CD4-positive, alpha-beta T cell (primary cell): ENCODE measurements at regions not wholly inside any gene's neighbourhood (a gene's known extent, or its start where the extent isn't known, plus 50 kb on each side); places are given as distances from the start of the nearest gene placed in this dataset.

Experiments used
- ATAC-seq: fragments of 200-7000 bp; cut with Tn5 transposase; one replicate; pipeline ENCODE4 v1.10.0; 2022; ENCODE audit warnings: mild to moderate bottlenecking; ENCODE audit not compliant: poor library complexity
- CTCF ChIA-PET: fragments of 350-600 bp; sonication (Branson Sonifier 250); formaldehyde crosslinking; loops from one replicate; lab custom pipeline; 2021; ENCODE audit warnings: antibody characterized with exemption, inconsistent platforms; lab: Charles Lee
- POLR2A ChIA-PET: fragments of 350-600 bp; sonication (Branson Sonifier 250); formaldehyde crosslinking; loops from one replicate; lab custom pipeline; 2021; ENCODE audit warnings: antibody characterized with exemption, inconsistent platforms; lab: Charles Lee
- DNase-seq, 14 experiments: peaks; one replicate each; pipeline ENCODE4 v3.0.0-alpha.2; 2013 to 2020; ENCODE audit warnings: mixed read lengths in 2 of 14
- H3K27ac ChIP-seq, 2 donors: one replicate each; pipeline versions ENCODE4 v1.5.1 to v1.7.0; 2013; ENCODE audit warnings: low read length in 2 of 2, low read depth in 1 of 2, mild to moderate bottlenecking in 1 of 2
- H3K27me3 ChIP-seq, 2 experiments: 1 replicate in 1 of 2; 2 replicates in 1 of 2; pipeline versions ENCODE4 v1.6.1 to v1.7.0; 2013; ENCODE audit warnings: low read length in 2 of 2, control low read depth in 1 of 2, mild to moderate bottlenecking in 1 of 2, moderate library complexity in 1 of 2; ENCODE audit not compliant: insufficient read depth in 2 of 2, control insufficient read depth in 1 of 2
- H3K36me3 ChIP-seq: one replicate; pipeline ENCODE4 v1.6.1; 2013; ENCODE audit warnings: low read length, control low read depth; ENCODE audit not compliant: insufficient read depth
- H3K4me1 ChIP-seq: one replicate; pipeline ENCODE4 v1.6.1; 2013; ENCODE audit warnings: low read length, control low read depth; ENCODE audit not compliant: insufficient read depth
- H3K4me3 ChIP-seq: one replicate; pipeline ENCODE4 v1.5.1; 2013; ENCODE audit warnings: mild to moderate bottlenecking, low read length, moderate library complexity
- H3K9me3 ChIP-seq, 2 experiments: 1 replicate in 1 of 2; 2 replicates in 1 of 2; pipeline versions ENCODE4 v1.6.1 to v1.7.0; 2013; ENCODE audit warnings: low read length in 2 of 2, mild to moderate bottlenecking in 2 of 2, control low read depth in 1 of 2, moderate library complexity in 1 of 2; ENCODE audit not compliant: control insufficient read depth in 1 of 2, insufficient read depth in 1 of 2
- H3K27ac Mint-ChIP-seq: one replicate; pipeline ENCODE4 v1.8.0; 2020; ENCODE audit warnings: mixed read lengths
- H3K27me3 Mint-ChIP-seq: one replicate; pipeline ENCODE4 v1.8.0; 2021; ENCODE audit warnings: mixed read lengths
- H3K36me3 Mint-ChIP-seq: one replicate; pipeline ENCODE4 v1.8.0; 2021; ENCODE audit warnings: low read depth, mixed read lengths
- H3K4me1 Mint-ChIP-seq: one replicate; pipeline ENCODE4 v1.8.0; 2021; ENCODE audit warnings: low read depth, mixed read lengths
- H3K4me3 Mint-ChIP-seq: one replicate; pipeline ENCODE4 v1.8.0; 2020; ENCODE audit warnings: mild to moderate bottlenecking, mixed read lengths
- H3K9me3 Mint-ChIP-seq: one replicate; pipeline ENCODE4 v1.8.0; 2020; ENCODE audit warnings: mixed read lengths
- intact Hi-C, 2 experiments: fragments of 100-400 bp; cut with DNase I in 1 of 2; cut with micrococcal nuclease in 1 of 2; formaldehyde crosslinking; loops; one replicate each; pipeline versions ENCODE4 v1.15.1 to v1.9.0; 2023 to 2025; cut with DNase I, micrococcal nuclease
- TF ChIP-seq, protein P1 (sequence below): fragments of 200-600 bp; IDR thresholded peaks from one replicate; pipeline ENCODE4 v1.8.0; 2022; ENCODE audit warnings: antibody characterized with exemption, mild to moderate bottlenecking

DNA sequence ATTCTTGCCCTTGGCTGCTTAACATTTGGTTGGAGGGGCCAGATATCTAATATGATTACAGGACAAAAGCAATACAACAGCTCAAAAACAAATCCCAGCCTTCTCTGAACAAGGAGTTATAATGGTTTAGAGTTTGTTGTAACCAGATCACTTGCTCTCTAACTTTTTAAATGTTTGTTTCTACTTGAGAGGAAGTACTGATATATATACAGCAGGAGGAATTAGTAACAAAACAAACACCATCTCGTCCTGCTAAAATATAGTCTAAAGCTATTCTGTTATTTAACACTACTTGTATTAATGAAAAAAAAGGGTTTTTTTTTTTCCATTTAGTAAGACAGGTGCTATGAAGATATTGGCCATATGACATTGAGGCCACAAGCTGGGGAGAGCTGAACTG, 60.9 kb upstream of the TMEM17 start:
- POLR2A ChIA-PET = no interaction called here
- no peak for ATAC-seq
- H3K4me1 Mint-ChIP-seq = no peaks in the 10 kb centered on the region

GRCh38 chr2:62565309-62565908, 59.4 kb upstream of the TMEM17 start:
- H3K27me3 ChIP-seq = peaks cover 2 to 13% of the 10 kb centered on the region in 2 experiments
- Mint-ChIP-seq H3K9me3 (no peaks in the 10 kb centered on the region), H3K36me3 (no peaks in the 10 kb centered on the region), H3K27ac (no peak overlapping the region), H3K4me1 (no peaks in the 10 kb centered on the region), H3K4me3 (no peak overlapping the region), H3K27me3 (peaks cover 14% of the 10 kb centered on the region)
- ChIA-PET POLR2A (no interaction called here), CTCF (no interaction called here)
- DNase-seq (no peak), ATAC-seq (no peak)
- no peaks in the 10 kb centered on the region for H3K4me1 ChIP-seq
- intact Hi-C loops = no loop called here
- H3K36me3 ChIP-seq = no peaks in the 10 kb centered on the region
- H3K4me3 ChIP-seq = no peak overlapping the region
- TF ChIP-seq, protein P1, sequence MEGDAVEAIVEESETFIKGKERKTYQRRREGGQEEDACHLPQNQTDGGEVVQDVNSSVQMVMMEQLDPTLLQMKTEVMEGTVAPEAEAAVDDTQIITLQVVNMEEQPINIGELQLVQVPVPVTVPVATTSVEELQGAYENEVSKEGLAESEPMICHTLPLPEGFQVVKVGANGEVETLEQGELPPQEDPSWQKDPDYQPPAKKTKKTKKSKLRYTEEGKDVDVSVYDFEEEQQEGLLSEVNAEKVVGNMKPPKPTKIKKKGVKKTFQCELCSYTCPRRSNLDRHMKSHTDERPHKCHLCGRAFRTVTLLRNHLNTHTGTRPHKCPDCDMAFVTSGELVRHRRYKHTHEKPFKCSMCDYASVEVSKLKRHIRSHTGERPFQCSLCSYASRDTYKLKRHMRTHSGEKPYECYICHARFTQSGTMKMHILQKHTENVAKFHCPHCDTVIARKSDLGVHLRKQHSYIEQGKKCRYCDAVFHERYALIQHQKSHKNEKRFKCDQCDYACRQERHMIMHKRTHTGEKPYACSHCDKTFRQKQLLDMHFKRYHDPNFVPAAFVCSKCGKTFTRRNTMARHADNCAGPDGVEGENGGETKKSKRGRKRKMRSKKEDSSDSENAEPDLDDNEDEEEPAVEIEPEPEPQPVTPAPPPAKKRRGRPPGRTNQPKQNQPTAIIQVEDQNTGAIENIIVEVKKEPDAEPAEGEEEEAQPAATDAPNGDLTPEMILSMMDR = no peak
- no peak overlapping the region for H3K27ac ChIP-seq
- peaks cover 0 to under 1% of the 10 kb centered on the region in 2 experiments for H3K9me3 ChIP-seq

More for the DNA sequence above, 60.9 kb upstream of the TMEM17 start:
- TF ChIP-seq, protein P1 = no peak
- no peak overlapping the region for H3K4me3 Mint-ChIP-seq
- no peak overlapping the region for H3K27ac Mint-ChIP-seq
- H3K27me3 ChIP-seq = peaks cover 12 to 23% of the 10 kb centered on the region in 2 experiments
- H3K36me3 ChIP-seq = no peaks in the 10 kb centered on the region
- CTCF ChIA-PET = no interaction called here
- H3K27ac ChIP-seq = no peak overlapping the region
- no peak for DNase-seq
- H3K36me3 Mint-ChIP-seq = no peaks in the 10 kb centered on the region
- H3K4me1 ChIP-seq = peaks cover 4% of the 10 kb centered on the region
- intact Hi-C loops = no loop called here
- no peak overlapping the region for H3K4me3 ChIP-seq
- peaks cover 24% of the 10 kb centered on the region for H3K27me3 Mint-ChIP-seq
- no peaks in the 10 kb centered on the region for H3K9me3 Mint-ChIP-seq
- peaks cover 0 to 5% of the 10 kb centered on the region in 2 experiments for H3K9me3 ChIP-seq

DNA sequence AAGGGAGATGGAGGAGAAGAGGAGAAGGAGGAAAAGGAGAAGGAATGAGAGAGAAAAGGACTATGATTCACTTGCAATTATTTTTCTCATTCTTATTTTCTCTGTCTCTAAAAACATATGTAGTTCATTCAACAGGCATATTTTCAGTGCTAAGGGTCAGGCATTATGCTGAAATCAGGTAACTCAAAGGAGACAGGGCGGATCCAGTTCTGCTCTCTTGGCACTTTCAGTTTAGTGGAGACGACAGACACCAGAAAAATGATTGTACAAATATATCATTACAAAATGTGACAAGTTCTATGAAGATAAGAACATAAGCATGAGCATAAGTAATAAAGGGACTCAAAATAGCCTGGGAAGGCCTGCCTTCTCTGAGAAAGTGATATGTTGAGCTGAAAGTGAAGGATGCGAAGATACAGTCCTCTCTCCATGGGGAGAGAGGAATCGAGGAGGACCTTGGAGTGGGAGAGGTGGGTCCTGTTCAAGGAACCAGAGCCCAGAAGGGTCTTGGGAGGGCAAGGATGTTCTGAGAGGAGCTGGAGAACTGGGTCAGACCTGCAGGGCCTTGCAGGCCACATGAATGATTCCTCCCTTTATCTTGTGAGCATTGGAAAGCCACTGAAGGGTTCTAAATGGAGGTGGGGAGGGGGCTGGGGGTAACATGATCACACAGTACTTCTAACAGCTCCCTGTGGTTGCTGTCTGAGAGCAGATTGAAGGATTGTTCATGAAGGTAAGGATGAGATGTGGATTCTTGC, 58.6 kb upstream of the TMEM17 start:
- no peaks in the 10 kb centered on the region for H3K36me3 Mint-ChIP-seq
- Histone ChIP-seq H3K27me3 (peaks cover 0 to 5% of the 10 kb centered on the region in 2 experiments), H3K4me3 (no peak overlapping the region), H3K27ac (no peak overlapping the region), H3K9me3 (no peaks in the 10 kb centered on the region), H3K36me3 (no peaks in the 10 kb centered on the region), H3K4me1 (no peaks in the 10 kb centered on the region)
- CTCF ChIA-PET = no interaction called here
- H3K9me3 Mint-ChIP-seq = no peaks in the 10 kb centered on the region
- no peak for DNase-seq
- H3K27ac Mint-ChIP-seq = no peak overlapping the region
- POLR2A ChIA-PET = no interaction called here
- TF ChIP-seq, protein P1 = no peak
- intact Hi-C loops = no loop called here
- H3K4me1 Mint-ChIP-seq = no peaks in the 10 kb centered on the region
- no peak for ATAC-seq
- peaks cover 10% of the 10 kb centered on the region for H3K27me3 Mint-ChIP-seq
- H3K4me3 Mint-ChIP-seq = no peak overlapping the region
